Naive thymus-derived CD8-positive, alpha-beta T cell (primary cell): ENCODE measurements at regions not wholly inside any gene's neighbourhood (a gene's known extent, or its start where the extent isn't known, plus 50 kb on each side); places are given as distances from the start of the nearest gene placed in this dataset.

Experiments used
- ATAC-seq, 2 donors: fragments of 150-1000 bp; cut with Tn5 transposase in 1 of 2; sonication (Bioruptor Pico), chemical (Tn5 transposase) in 1 of 2; 1 replicate in 1 of 2; 2 replicates in 1 of 2; pipeline ENCODE4 v1.10.0; 2021; ENCODE audit warnings: mild to moderate bottlenecking in 2 of 2, moderate library complexity in 2 of 2
- POLR2A ChIA-PET: fragments of 350-600 bp; sonication (Branson Sonifier 250); formaldehyde crosslinking; loops from one replicate; lab custom pipeline; 2021; ENCODE audit warnings: antibody characterized with exemption; lab: Charles Lee
- DNase-seq, 10 donors: peaks; one replicate each; pipeline versions ENCODE4 v3.0.0 to v3.0.0-alpha.2; 2020 to 2022
- H3K27ac Mint-ChIP-seq, 10 donors: one replicate each; pipeline ENCODE4 v1.8.0; 2020 to 2022; ENCODE audit warnings: mild to moderate bottlenecking in 10 of 10, mixed read lengths in 10 of 10, moderate library complexity in 4 of 10, inconsistent platforms in 1 of 10
- H3K27me3 Mint-ChIP-seq, 5 donors: one replicate each; pipeline ENCODE4 v1.8.0; 2021 to 2022; ENCODE audit warnings: mixed read lengths in 5 of 5
- H3K36me3 Mint-ChIP-seq, 3 donors: one replicate each; pipeline ENCODE4 v1.8.0; 2020 to 2022; ENCODE audit warnings: mixed read lengths in 3 of 3, mild to moderate bottlenecking in 2 of 3, inconsistent platforms in 1 of 3
- H3K4me1 Mint-ChIP-seq, 4 donors: one replicate each; pipeline ENCODE4 v1.8.0; 2021 to 2022; ENCODE audit warnings: mixed read lengths in 4 of 4
- H3K4me3 Mint-ChIP-seq, 10 donors: one replicate each; pipeline ENCODE4 v1.8.0; 2020 to 2022; ENCODE audit warnings: mild to moderate bottlenecking in 10 of 10, mixed read lengths in 10 of 10, moderate library complexity in 6 of 10, inconsistent platforms in 1 of 10
- H3K9me3 Mint-ChIP-seq, 9 donors: one replicate each; pipeline ENCODE4 v1.8.0; 2020 to 2022; ENCODE audit warnings: mixed read lengths in 9 of 9, mild to moderate bottlenecking in 3 of 9, inconsistent platforms in 1 of 9, moderate library complexity in 1 of 9

GRCh38 chr7:35528381-35528977, 166.5 kb downstream of the HERPUD2 start:
- H3K27ac Mint-ChIP-seq = peak overlapping the region in 1 of 10 donors; percentile 35
- DNase-seq (no peak), ATAC-seq (no peak)
- H3K36me3 Mint-ChIP-seq = no peaks in the 10 kb centered on the region
- no peaks in the 10 kb centered on the region for H3K4me1 Mint-ChIP-seq
- peaks cover 13 to 36% (median 25%) of the 10 kb centered on the region in 5 donors for H3K27me3 Mint-ChIP-seq
- POLR2A ChIA-PET = no interaction called here
- H3K9me3 Mint-ChIP-seq = no peaks in the 10 kb centered on the region
- H3K4me3 Mint-ChIP-seq = no peak overlapping the region

- no peaks in the 10 kb centered on the region for H3K9me3 Mint-ChIP-seq
- POLR2A ChIA-PET = no interaction called here
- no peak overlapping the region for H3K4me3 Mint-ChIP-seq
- no peak for ATAC-seq
- peaks cover 15 to 40% (median 29%) of the 10 kb centered on the region in 5 donors for H3K27me3 Mint-ChIP-seq
- H3K36me3 Mint-ChIP-seq = no peaks in the 10 kb centered on the region
- H3K4me1 Mint-ChIP-seq = no peaks in the 10 kb centered on the region
- no peak for DNase-seq
- no peak overlapping the region for H3K27ac Mint-ChIP-seq
Observed at GRCh38 chr7:35526645-35527044, 168.3 kb downstream of the HERPUD2 start.

- peak overlapping the region in 1 of 10 donors; percentile 41 for H3K27ac Mint-ChIP-seq
- H3K4me3 Mint-ChIP-seq = no peak overlapping the region
- H3K9me3 Mint-ChIP-seq = no peaks in the 10 kb centered on the region
- ATAC-seq (no peak), DNase-seq (no peak)
- peaks cover 0 to 5% (median 4%) of the 10 kb centered on the region in 4 donors for H3K4me1 Mint-ChIP-seq
- H3K36me3 Mint-ChIP-seq = no peaks in the 10 kb centered on the region
- peaks cover 17 to 40% (median 29%) of the 10 kb centered on the region in 5 donors for H3K27me3 Mint-ChIP-seq
- POLR2A ChIA-PET = no interaction called here
Observed at GRCh38 chr7:35524112-35524804, 170.7 kb downstream of the HERPUD2 start.

- Mint-ChIP-seq H3K4me1 (peaks cover 0 to 5% (median 4%) of the 10 kb centered on the region in 4 donors), H3K4me3 (no peak overlapping the region), H3K27ac (no peak overlapping the region), H3K27me3 (peaks cover 17 to 35% (median 29%) of the 10 kb centered on the region in 5 donors), H3K36me3 (no peaks in the 10 kb centered on the region), H3K9me3 (no peaks in the 10 kb centered on the region)
- DNase-seq (no peak), ATAC-seq (no peak)
- POLR2A ChIA-PET = no interaction called here
Observed at GRCh38 chr7:35523292-35523691, 171.6 kb downstream of the HERPUD2 start.

- Mint-ChIP-seq H3K36me3 (no peaks in the 10 kb centered on the region), H3K27ac (no peak overlapping the region), H3K4me1 (peaks cover 0 to 5% (median 4%) of the 10 kb centered on the region in 4 donors), H3K4me3 (no peak overlapping the region), H3K27me3 (peaks cover 16 to 29% (median 23%) of the 10 kb centered on the region in 5 donors), H3K9me3 (no peaks in the 10 kb centered on the region)
- POLR2A ChIA-PET = no interaction called here
- DNase-seq (no peak), ATAC-seq (no peak)
Observed at GRCh38 chr7:35522697-35523096, 172.2 kb downstream of the HERPUD2 start.

GRCh38 chr7:35521941-35522340, 173.0 kb downstream of the HERPUD2 start:
- ATAC-seq (no peak), DNase-seq (no peak)
- Mint-ChIP-seq H3K36me3 (no peaks in the 10 kb centered on the region), H3K4me1 (peaks cover 0 to 5% (median 4%) of the 10 kb centered on the region in 4 donors), H3K9me3 (no peaks in the 10 kb centered on the region), H3K4me3 (no peak overlapping the region), H3K27me3 (peaks cover 16 to 22% (median 18%) of the 10 kb centered on the region in 5 donors), H3K27ac (no peak overlapping the region)
- POLR2A ChIA-PET = no interaction called here

GRCh38 chr7:35520810-35521625, 173.9 kb downstream of the HERPUD2 start:
- ATAC-seq = no peak
- no peak for DNase-seq
- Mint-ChIP-seq H3K27me3 (peaks cover 9 to 14% (median 11%) of the 10 kb centered on the region in 5 donors), H3K9me3 (no peaks in the 10 kb centered on the region), H3K27ac (no peak overlapping the region), H3K36me3 (no peaks in the 10 kb centered on the region), H3K4me3 (no peak overlapping the region), H3K4me1 (peaks cover 0 to 5% (median 4%) of the 10 kb centered on the region in 4 donors)
- POLR2A ChIA-PET = no interaction called here

GRCh38 chr7:35519971-35520809, 174.7 kb downstream of the HERPUD2 start:
- no peaks in the 10 kb centered on the region for H3K9me3 Mint-ChIP-seq
- H3K27me3 Mint-ChIP-seq = peaks cover 9 to 14% (median 11%) of the 10 kb centered on the region in 5 donors
- ATAC-seq (peak; percentile 47 to 61), DNase-seq (peak in 8 of 10 donors; percentile 11 to 49 (median 42))
- peaks cover 0 to 5% (median 4%) of the 10 kb centered on the region in 4 donors for H3K4me1 Mint-ChIP-seq
- POLR2A ChIA-PET = no interaction called here
- peak overlapping the region in 1 of 10 donors; percentile 26 for H3K27ac Mint-ChIP-seq
- peak overlapping the region in 1 of 10 donors; percentile 36 for H3K4me3 Mint-ChIP-seq
- H3K36me3 Mint-ChIP-seq = no peaks in the 10 kb centered on the region

GRCh38 chr7:35518767-35519166, 176.2 kb downstream of the HERPUD2 start:
- no peak overlapping the region for H3K4me3 Mint-ChIP-seq
- H3K27ac Mint-ChIP-seq = no peak overlapping the region
- POLR2A ChIA-PET = no interaction called here
- H3K27me3 Mint-ChIP-seq = peaks cover 4 to 10% (median 6%) of the 10 kb centered on the region in 5 donors
- peaks cover 0 to 5% (median 4%) of the 10 kb centered on the region in 4 donors for H3K4me1 Mint-ChIP-seq
- no peaks in the 10 kb centered on the region for H3K9me3 Mint-ChIP-seq
- H3K36me3 Mint-ChIP-seq = no peaks in the 10 kb centered on the region
- ATAC-seq = no peak
- DNase-seq = no peak

- POLR2A ChIA-PET = interaction anchor here (0.7 kb wide), 1 partner anchor 1443 kb away, joined by 3 read pairs; no protein-coding TSS in a partner anchor
- no peak overlapping the region for H3K4me3 Mint-ChIP-seq
- H3K9me3 Mint-ChIP-seq = no peaks in the 10 kb centered on the region
- no peak for DNase-seq
- H3K27me3 Mint-ChIP-seq = peaks cover under 1 to 8% (median 4%) of the 10 kb centered on the region in 5 donors
- no peak for ATAC-seq
- no peaks in the 10 kb centered on the region for H3K36me3 Mint-ChIP-seq
- H3K4me1 Mint-ChIP-seq = peaks cover 0 to 5% (median 4%) of the 10 kb centered on the region in 4 donors
- H3K27ac Mint-ChIP-seq = no peak overlapping the region
Observed at GRCh38 chr7:35516498-35516897, 178.4 kb downstream of the HERPUD2 start.

GRCh38 chr7:35513828-35514227, 181.1 kb downstream of the HERPUD2 start:
- Mint-ChIP-seq H3K9me3 (no peaks in the 10 kb centered on the region), H3K27me3 (peaks cover 3 to 14% (median 6%) of the 10 kb centered on the region in 5 donors), H3K4me1 (no peaks in the 10 kb centered on the region), H3K4me3 (no peak overlapping the region), H3K27ac (no peak overlapping the region), H3K36me3 (no peaks in the 10 kb centered on the region)
- DNase-seq = no peak
- POLR2A ChIA-PET = no interaction called here
- no peak for ATAC-seq

- Mint-ChIP-seq H3K27ac (no peak overlapping the region), H3K36me3 (no peaks in the 10 kb centered on the region), H3K9me3 (no peaks in the 10 kb centered on the region), H3K4me1 (no peaks in the 10 kb centered on the region), H3K4me3 (no peak overlapping the region), H3K27me3 (peaks cover 3 to 14% (median 6%) of the 10 kb centered on the region in 5 donors)
- no peak for DNase-seq
- POLR2A ChIA-PET = no interaction called here
- ATAC-seq = no peak
Observed at GRCh38 chr7:35513195-35513594, 181.7 kb downstream of the HERPUD2 start.
